IMR-90 (cell line): ENCODE measurements at regions not wholly inside any gene's neighbourhood (a gene's known extent, or its start where the extent isn't known, plus 50 kb on each side); places are given as distances from the start of the nearest gene placed in this dataset.

Experiments used
- ATAC-seq: fragments of 200-7000 bp; cut with Tn5 transposase; 2 replicates; pipeline ENCODE4 v1.9.1; 2020; ENCODE audit warnings: low read depth, mild to moderate bottlenecking, moderate library complexity
- BruUV-seq: library from RNA; stranded (reverse); fragments of 400-500 nt; replicated peaks from 2 replicates; lab custom pipeline; 2021; lab: Mats Ljungman, UMichigan
- CTCF ChIA-PET: fragments of 300-600 bp; formaldehyde crosslinking; extraction: SDS; loops from one replicate; lab custom pipeline; 2021; ENCODE audit warnings: antibody characterized with exemption; lab: Yijun Ruan, JAX
- POLR2A ChIA-PET: fragments of 300-600 bp; sonication (Branson Sonifier 250); formaldehyde crosslinking; loops from one replicate; lab custom pipeline; 2022; ENCODE audit warnings: antibody characterized with exemption; ENCODE audit not compliant: unreplicated experiment; lab: Charles Lee
- DNase-seq: peaks from one replicate; pipeline ENCODE4 v3.0.0; 2013
- H2AFZ ChIP-seq: replicated peaks from 2 replicates; pipeline ENCODE3; 2013; ENCODE audit warnings: low read length, mild to moderate bottlenecking; ENCODE audit not compliant: poor library complexity
- H2AK5ac ChIP-seq: 2 replicates; pipeline ENCODE4 v1.6.1; 2013; ENCODE audit warnings: low read depth, low read length, inconsistent platforms
- H2AK9ac ChIP-seq: replicated peaks from 2 replicates; pipeline ENCODE3; 2013; ENCODE audit warnings: mild to moderate bottlenecking, low read depth, low read length, moderate library complexity; ENCODE audit not compliant: poor library complexity
- H2BK120ac ChIP-seq: 2 replicates; pipeline ENCODE4 v1.6.1; 2013; ENCODE audit warnings: low read depth, low read length, inconsistent platforms
- H2BK15ac ChIP-seq: 3 replicates; pipeline ENCODE4 v1.6.1; 2013; ENCODE audit warnings: low read depth, low read length, inconsistent platforms
- H2BK20ac ChIP-seq: 2 replicates; pipeline ENCODE4 v1.6.1; 2013; ENCODE audit warnings: low read depth, mild to moderate bottlenecking, inconsistent platforms, low read length, moderate library complexity
- H2BK5ac ChIP-seq: 2 replicates; pipeline ENCODE4 v1.6.1; 2013; ENCODE audit warnings: mild to moderate bottlenecking, low read depth, low read length, inconsistent platforms; ENCODE audit not compliant: poor library complexity, severe bottlenecking
- H3K14ac ChIP-seq: replicated peaks from 2 replicates; pipeline ENCODE4 v1.6.1; 2013; ENCODE audit warnings: low read depth, low read length, inconsistent platforms
- H3K18ac ChIP-seq: 2 replicates; pipeline ENCODE4 v1.6.1; 2013; ENCODE audit warnings: low read depth, low read length, control low read depth
- H3K23ac ChIP-seq: 2 replicates; pipeline ENCODE4 v1.6.1; 2013; ENCODE audit warnings: low read depth, low read length, inconsistent platforms
- H3K27ac ChIP-seq: 2 replicates; pipeline ENCODE4 v1.5.1; 2013; ENCODE audit warnings: mild to moderate bottlenecking, control low read depth, low read length; ENCODE audit not compliant: insufficient read depth
- H3K27me3 ChIP-seq: 2 replicates; pipeline ENCODE4 v1.6.1; 2013; ENCODE audit warnings: low read length; ENCODE audit not compliant: control insufficient read depth, insufficient read depth
- H3K36me3 ChIP-seq: 2 replicates; pipeline ENCODE4 v1.6.1; 2013; ENCODE audit warnings: low read length, mixed read lengths; ENCODE audit not compliant: control insufficient read depth, insufficient read depth
- H3K4ac ChIP-seq: 2 replicates; pipeline ENCODE4 v1.6.1; 2013; ENCODE audit warnings: low read depth, low read length, inconsistent platforms
- H3K4me1 ChIP-seq: 2 replicates; pipeline ENCODE4 v1.6.1; 2013; ENCODE audit warnings: low read length, mixed read lengths; ENCODE audit not compliant: control insufficient read depth, insufficient read depth
- H3K4me2 ChIP-seq: 2 replicates; pipeline ENCODE4 v1.6.1; 2013; ENCODE audit warnings: low read depth, mild to moderate bottlenecking, control low read depth, low read length, moderate library complexity
- H3K4me3 ChIP-seq: 2 replicates; pipeline ENCODE4 v1.5.1; 2013; ENCODE audit warnings: low read depth, mild to moderate bottlenecking, control low read depth, low read length, moderate library complexity; ENCODE audit not compliant: insufficient read depth
- H3K56ac ChIP-seq: 2 replicates; pipeline ENCODE4 v1.6.1; 2013; ENCODE audit warnings: low read length, inconsistent platforms; ENCODE audit not compliant: insufficient read depth; ENCODE audit errors: extremely low read depth
- H3K79me1 ChIP-seq, 2 experiments: 2 replicates each; pipeline ENCODE4 v1.6.1; 2013; ENCODE audit warnings: low read length in 2 of 2, inconsistent platforms in 1 of 2, low read depth in 1 of 2
- H3K9ac ChIP-seq: 2 replicates; pipeline ENCODE4 v1.6.1; 2013; ENCODE audit warnings: low read depth, low read length, control low read depth
- H3K9me1 ChIP-seq: 2 replicates; pipeline ENCODE4 v1.6.1; 2013; ENCODE audit warnings: low read length, inconsistent platforms; ENCODE audit not compliant: insufficient read depth
- H3K9me3 ChIP-seq: 2 replicates; pipeline ENCODE4 v1.6.1; 2013; ENCODE audit warnings: low read length; ENCODE audit not compliant: control insufficient read depth, insufficient read depth
- H4K20me1 ChIP-seq: 2 replicates; pipeline ENCODE4 v1.6.1; 2013; ENCODE audit warnings: low read length, inconsistent platforms; ENCODE audit not compliant: insufficient read depth
- H4K5ac ChIP-seq: 2 replicates; pipeline ENCODE4 v1.6.1; 2013; ENCODE audit warnings: mild to moderate bottlenecking, low read depth, low read length, control low read depth
- H4K8ac ChIP-seq, 2 experiments: 2 replicates each; pipeline ENCODE4 v1.6.1; 2013; ENCODE audit warnings: low read depth in 2 of 2, low read length in 2 of 2, control low read depth in 1 of 2, inconsistent platforms in 1 of 2
- H4K91ac ChIP-seq: 2 replicates; pipeline ENCODE4 v1.6.1; 2013; ENCODE audit warnings: low read depth, low read length, inconsistent platforms; ENCODE audit not compliant: insufficient read depth
- BHLHE40 ChIP-seq: fragments of 150-350 bp; IDR thresholded peaks from 2 replicates; pipeline ENCODE4 v1.6.1; 2016; ENCODE audit warnings: mild to moderate bottlenecking, low read depth, low read length
- CEBPB ChIP-seq: IDR thresholded peaks from 2 replicates; pipeline ENCODE4 v1.6.1; 2012; ENCODE audit warnings: low read depth, low read length, improper control_type of control experiment
- CHD1 ChIP-seq: IDR thresholded peaks from 2 replicates; pipeline ENCODE4 v1.6.1; 2012; ENCODE audit warnings: low read depth, low read length, improper control_type of control experiment
- CTCF ChIP-seq: conservative IDR thresholded peaks from 2 replicates; pipeline ENCODE4 v1.5.1; 2012; ENCODE audit warnings: mild to moderate bottlenecking, low read depth, low read length, improper control_type of control experiment
- FOS ChIP-seq: fragments of 150-350 bp; IDR thresholded peaks from 2 replicates; pipeline ENCODE4 v1.6.1; 2016; ENCODE audit warnings: low read depth, low read length
- MAFK ChIP-seq: IDR thresholded peaks from 2 replicates; pipeline ENCODE4 v1.6.1; 2012; ENCODE audit warnings: low read depth, low read length, improper control_type of control experiment
- MAZ ChIP-seq: IDR thresholded peaks from 2 replicates; pipeline ENCODE4 v1.6.1; 2012; ENCODE audit warnings: low read depth, mild to moderate bottlenecking, low read length, improper control_type of control experiment, moderate library complexity, borderline replicate concordance
- MXI1 ChIP-seq: IDR thresholded peaks from 2 replicates; pipeline ENCODE4 v1.6.1; 2012; ENCODE audit warnings: low read depth, mild to moderate bottlenecking, low read length, moderate library complexity, borderline replicate concordance
- NFE2L2 ChIP-seq: fragments of 150-350 bp; IDR thresholded peaks from 2 replicates; pipeline ENCODE4 v1.6.1; 2016; ENCODE audit warnings: low read depth, mild to moderate bottlenecking, low read length
- POLR2A ChIP-seq: IDR thresholded peaks from 2 replicates; pipeline ENCODE4 v1.6.1; 2012; ENCODE audit warnings: mild to moderate bottlenecking, low read depth, low read length
- RAD21 ChIP-seq: IDR thresholded peaks from 2 replicates; pipeline ENCODE4 v1.6.1; 2012; ENCODE audit warnings: low read length, improper control_type of control experiment
- RCOR1 ChIP-seq: IDR thresholded peaks from 2 replicates; pipeline ENCODE4 v1.6.1; 2012; ENCODE audit warnings: mild to moderate bottlenecking, low read length, improper control_type of control experiment; ENCODE audit not compliant: insufficient replicate concordance
- RFX5 ChIP-seq: IDR thresholded peaks from 2 replicates; pipeline ENCODE4 v1.8.0; 2012; ENCODE audit warnings: low read depth, mild to moderate bottlenecking, low read length, moderate library complexity
- SMC3 ChIP-seq: fragments of 150-350 bp; IDR thresholded peaks from 2 replicates; pipeline ENCODE4 v1.6.1; 2016; ENCODE audit warnings: low read depth, mild to moderate bottlenecking, antibody characterized with exemption, low read length, moderate library complexity
- WGBS, 2 experiments: methylation state at CpG; one replicate each; pipeline versions ENCODE4 v1.1.5 to v1.1.7; 2013; ENCODE audit warnings: missing lambda C conversion rate in 2 of 2; ENCODE audit not compliant: insufficient read length in 1 of 2; ENCODE audit errors: extremely low coverage in 2 of 2; 5-methylcytosine and 5-hydroxymethylcytosine counted together
- dilution Hi-C: fragments of 300-500 bp; cut with HindIII; formaldehyde crosslinking; loops from one replicate; pipeline ENCODE4 v1.14.3; 2018; ENCODE audit warnings: low sequenced_read_pairs; ENCODE audit not compliant: unreplicated experiment
- in situ Hi-C: fragments of 300-500 bp; cut with MboI; formaldehyde crosslinking; loops from 3 replicates; pipeline ENCODE4 v1.14.3; 2019; ENCODE audit warnings: low sequenced_read_pairs, inconsistent platforms, mixed read lengths
- intact Hi-C: fragments of 100-400 bp; cut with micrococcal nuclease; formaldehyde crosslinking; loops from 2 replicates; pipeline ENCODE4 v1.10.0; 2022
- TF ChIP-seq, protein P1 (sequence below): fragments of 150-350 bp; IDR thresholded peaks from 2 replicates; pipeline ENCODE4 v1.6.1; 2017; ENCODE audit warnings: mild to moderate bottlenecking, antibody characterized with exemption, low read length, low read depth
- TF ChIP-seq, protein P2 (sequence below): fragments of 150-350 bp; IDR thresholded peaks from 2 replicates; pipeline ENCODE4 v1.6.1; 2016; ENCODE audit warnings: low read depth, mild to moderate bottlenecking, low read length, moderate library complexity, borderline replicate concordance

DNA sequence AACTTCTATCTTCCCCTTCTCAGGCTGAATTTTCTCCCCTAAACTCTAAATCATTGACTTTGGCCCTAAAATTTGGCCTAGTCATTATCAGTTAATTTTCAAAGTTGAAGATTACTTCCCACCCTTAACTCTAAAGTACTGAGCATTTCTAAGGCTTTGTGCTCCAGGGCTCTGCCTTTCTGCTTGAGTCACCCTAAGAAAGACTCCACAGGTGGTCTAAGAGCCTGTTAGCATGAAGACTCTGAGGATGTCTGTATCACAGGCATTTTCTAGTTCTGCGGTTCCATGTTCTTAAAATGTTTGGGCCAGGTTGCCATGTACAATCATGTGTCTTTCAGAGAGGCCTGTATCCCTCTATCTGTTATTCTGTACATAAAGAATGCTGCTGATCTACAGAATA, 808.1 kb upstream of the MANEA start:
- H2AFZ ChIP-seq: no peak overlapping the region
- H2BK120ac ChIP-seq: no peak overlapping the region
- H3K79me1 ChIP-seq: no peaks in the 10 kb centered on the region
- intact Hi-C loops: no loop called here
- no peak overlapping the region for H3K27ac ChIP-seq
- H3K4me1 ChIP-seq: no peaks in the 10 kb centered on the region
- H2AK5ac ChIP-seq: no peak overlapping the region
- H3K9me3 ChIP-seq: no peaks in the 10 kb centered on the region
- no peaks in the 10 kb centered on the region for H3K36me3 ChIP-seq
- no TSS peak for BruUV-seq
- no peak overlapping the region for H2BK20ac ChIP-seq
- no peak overlapping the region for H3K56ac ChIP-seq
- CTCF ChIA-PET: no interaction called here
- H3K4me3 ChIP-seq: no peak overlapping the region
- no peaks in the 10 kb centered on the region for H3K27me3 ChIP-seq
- in situ Hi-C loops: no loop called here
- H2BK15ac ChIP-seq: no peak overlapping the region
- no peak overlapping the region for H3K14ac ChIP-seq
- DNase-seq: no peak
- H2AK9ac ChIP-seq: no peak overlapping the region
- no peak overlapping the region for H3K18ac ChIP-seq
- dilution Hi-C loops: no loop called here
- H4K5ac ChIP-seq: no peak overlapping the region
- H4K20me1 ChIP-seq: no peaks in the 10 kb centered on the region
- H4K91ac ChIP-seq: no peak overlapping the region
- H3K4me2 ChIP-seq: no peak overlapping the region
- no peak overlapping the region for H2BK5ac ChIP-seq
- no peak overlapping the region for H3K4ac ChIP-seq
- POLR2A ChIA-PET: no interaction called here
- WGBS, 2 experiments: no CpG with 5 or more reads among the region's 1 CpG
- no peak overlapping the region for H3K9ac ChIP-seq
- no peak overlapping the region for H4K8ac ChIP-seq
- no peak for ATAC-seq
- no peaks in the 10 kb centered on the region for H3K9me1 ChIP-seq
- TF ChIP-seq FOS (no peak), SMC3 (no peak), MAZ (no peak), RAD21 (no peak), POLR2A (no peak), RFX5 (no peak), MAFK (no peak), CHD1 (no peak), MXI1 (no peak), BHLHE40 (no peak), CEBPB (no peak), RCOR1 (no peak), CTCF (no peak), NFE2L2 (no peak)
- TF ChIP-seq, protein P1, sequence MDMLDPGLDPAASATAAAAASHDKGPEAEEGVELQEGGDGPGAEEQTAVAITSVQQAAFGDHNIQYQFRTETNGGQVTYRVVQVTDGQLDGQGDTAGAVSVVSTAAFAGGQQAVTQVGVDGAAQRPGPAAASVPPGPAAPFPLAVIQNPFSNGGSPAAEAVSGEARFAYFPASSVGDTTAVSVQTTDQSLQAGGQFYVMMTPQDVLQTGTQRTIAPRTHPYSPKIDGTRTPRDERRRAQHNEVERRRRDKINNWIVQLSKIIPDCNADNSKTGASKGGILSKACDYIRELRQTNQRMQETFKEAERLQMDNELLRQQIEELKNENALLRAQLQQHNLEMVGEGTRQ: no peak
- TF ChIP-seq, protein P2, sequence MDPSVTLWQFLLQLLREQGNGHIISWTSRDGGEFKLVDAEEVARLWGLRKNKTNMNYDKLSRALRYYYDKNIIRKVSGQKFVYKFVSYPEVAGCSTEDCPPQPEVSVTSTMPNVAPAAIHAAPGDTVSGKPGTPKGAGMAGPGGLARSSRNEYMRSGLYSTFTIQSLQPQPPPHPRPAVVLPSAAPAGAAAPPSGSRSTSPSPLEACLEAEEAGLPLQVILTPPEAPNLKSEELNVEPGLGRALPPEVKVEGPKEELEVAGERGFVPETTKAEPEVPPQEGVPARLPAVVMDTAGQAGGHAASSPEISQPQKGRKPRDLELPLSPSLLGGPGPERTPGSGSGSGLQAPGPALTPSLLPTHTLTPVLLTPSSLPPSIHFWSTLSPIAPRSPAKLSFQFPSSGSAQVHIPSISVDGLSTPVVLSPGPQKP: no peak
- H3K23ac ChIP-seq: no peak overlapping the region
